GM19351 (cell line): ENCODE measurements at regions not wholly inside any gene's neighbourhood (a gene's known extent, or its start where the extent isn't known, plus 50 kb on each side); places are given as distances from the start of the nearest gene placed in this dataset.

Source experiments
- ATAC-seq: cut with Tn5 transposase; IDR thresholded peaks from one replicate; pipeline ENCODE4 v1.9.1; 2021; ENCODE audit warnings: mild to moderate bottlenecking, moderate library complexity; ENCODE audit not compliant: unreplicated experiment

GRCh38 chr5:52392321-52392720 is 395.4 kb upstream of the ITGA1 start:
- ATAC-seq, result no peak

- no peak for ATAC-seq
Measured at GRCh38 chr5:52409835-52410234, 377.9 kb upstream of the ITGA1 start.

DNA sequence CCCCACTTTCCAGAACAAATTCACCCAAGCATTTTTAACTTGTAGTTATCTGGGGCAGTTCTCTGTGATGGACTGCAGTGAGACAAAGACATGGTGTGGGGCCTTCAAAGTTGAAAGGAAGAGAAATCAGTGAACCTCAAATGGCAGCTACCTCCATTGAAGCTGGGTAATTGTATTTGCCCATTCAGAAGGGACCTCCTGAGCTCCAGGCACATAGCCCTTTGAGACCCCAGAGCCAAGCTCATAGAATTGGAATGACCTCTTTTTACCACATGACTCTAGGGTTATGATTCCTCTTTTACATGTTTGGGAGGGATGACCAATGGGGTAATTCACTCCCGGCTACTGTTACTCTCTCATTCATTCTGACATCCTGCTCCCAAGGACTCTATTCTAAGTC is 368.4 kb upstream of the ITGA1 start:
- ATAC-seq, result no peak

DNA sequence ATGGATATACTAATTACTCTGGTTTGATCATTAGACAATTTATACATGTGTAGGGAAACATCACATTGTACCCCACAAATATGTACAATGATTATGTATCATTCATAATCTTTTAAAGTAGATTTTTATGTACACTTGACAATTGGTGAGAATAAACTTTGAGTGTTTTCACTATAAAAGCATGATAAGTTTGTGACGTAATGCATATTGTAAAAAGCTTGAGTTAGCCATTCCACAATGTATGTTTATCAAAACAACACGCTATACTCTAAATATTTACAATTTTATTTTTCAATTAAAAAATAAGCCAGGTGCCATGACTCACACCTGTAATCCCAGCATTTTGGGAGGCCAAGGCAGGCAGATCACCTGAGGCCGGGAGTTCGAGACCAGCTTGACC is 360.1 kb upstream of the ITGA1 start:
- no peak for ATAC-seq

- ATAC-seq, result no peak
Measured at GRCh38 chr5:52428977-52429489, 358.7 kb upstream of the ITGA1 start.

DNA sequence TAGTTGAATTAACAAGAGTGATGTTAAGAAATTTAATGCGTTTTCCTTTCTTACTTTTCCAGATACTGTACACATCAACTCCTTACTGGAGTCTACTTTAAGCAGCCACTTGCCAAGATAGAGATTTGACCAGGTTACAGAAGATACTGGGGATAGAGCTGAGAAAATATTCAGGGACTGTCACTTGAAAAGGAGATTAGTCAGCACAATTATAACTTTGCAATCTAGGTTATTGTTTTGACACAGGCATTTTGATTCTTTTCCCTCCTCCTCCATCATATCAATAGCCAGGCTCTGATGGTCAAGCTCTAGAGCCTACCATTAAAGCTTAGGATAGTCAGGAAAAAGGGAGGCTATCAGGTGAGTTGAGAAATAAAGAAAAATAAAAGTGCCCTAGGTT is 345.9 kb upstream of the ITGA1 start:
- no peak for ATAC-seq

DNA sequence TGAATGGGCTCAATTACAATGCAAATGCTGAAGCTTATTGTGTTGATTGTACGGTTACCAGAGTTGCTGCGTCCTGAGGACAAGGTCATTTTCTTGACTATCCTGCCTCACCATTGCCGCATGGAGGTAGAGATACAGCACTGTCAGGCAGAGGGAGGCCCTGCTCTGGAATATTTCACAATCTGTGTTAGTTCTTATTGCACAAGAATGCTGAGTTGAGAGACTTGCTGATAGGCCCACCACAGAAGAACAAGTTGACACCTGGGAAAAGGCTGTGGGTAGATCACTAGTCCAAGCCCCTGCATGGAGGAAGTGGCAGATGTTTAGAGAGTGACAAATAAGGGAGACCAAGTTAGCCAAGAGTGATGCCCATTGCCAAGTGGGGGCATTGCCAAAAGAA is 344.5 kb upstream of the ITGA1 start:
- no peak for ATAC-seq

- ATAC-seq, result no peak
Measured at GRCh38 chr5:52448111-52448510, 339.6 kb upstream of the ITGA1 start.

DNA sequence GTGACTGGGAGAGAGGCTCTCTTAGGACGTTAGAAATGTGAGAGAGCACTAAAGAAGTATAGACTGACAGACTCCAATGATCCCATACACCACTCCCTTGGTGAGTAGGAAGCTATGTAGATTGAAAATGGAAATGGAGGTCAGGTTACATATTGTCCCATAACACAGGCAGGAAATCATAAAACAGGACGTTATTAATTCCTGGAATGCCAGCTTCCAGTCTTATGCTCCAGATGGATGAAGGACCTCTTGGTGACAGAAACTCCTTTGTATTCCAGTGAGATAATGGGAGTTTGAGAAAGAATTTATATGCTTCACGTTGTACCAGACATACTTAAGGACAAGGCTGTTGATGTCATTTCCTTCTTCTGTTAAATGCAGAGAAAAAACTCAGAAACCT is 338.2 kb upstream of the ITGA1 start:
- no peak for ATAC-seq

DNA sequence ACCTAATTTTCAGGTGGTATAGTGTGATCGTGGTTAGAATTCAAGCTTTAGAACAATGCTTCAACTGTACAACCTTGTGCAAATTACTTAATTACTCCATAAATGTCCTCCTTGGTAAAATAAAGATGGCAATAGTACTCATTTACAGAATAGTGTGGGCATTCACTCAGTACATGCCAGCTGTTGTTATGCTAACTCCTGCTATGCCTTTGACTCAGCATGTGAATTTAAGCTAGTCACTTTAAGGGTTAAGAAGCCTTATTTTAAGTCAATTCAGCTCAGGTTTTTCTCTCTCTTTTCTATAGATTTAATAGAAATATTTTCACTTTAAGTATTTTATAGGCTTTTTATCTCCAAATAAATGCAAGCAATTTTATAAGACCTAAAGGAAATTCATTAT is 335.6 kb upstream of the ITGA1 start:
- no peak for ATAC-seq

DNA sequence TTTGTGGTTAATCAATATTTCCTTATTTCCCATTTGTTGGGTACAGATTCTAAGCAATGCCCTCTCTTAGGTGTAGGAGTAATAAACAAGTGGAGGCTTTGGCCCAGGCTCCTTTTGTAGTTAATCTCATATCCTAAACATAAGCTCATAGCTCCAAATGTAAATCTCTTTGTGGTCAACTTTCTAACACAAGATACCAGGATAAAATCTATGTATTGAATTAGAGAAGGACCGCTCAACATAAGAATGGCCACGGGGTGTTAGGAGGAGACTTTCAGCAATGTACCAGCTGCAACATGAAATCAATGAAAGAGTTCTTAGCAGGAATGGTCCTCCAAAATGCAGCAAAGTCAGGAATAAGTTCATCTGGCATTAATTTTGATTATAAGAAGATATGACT is 334.5 kb upstream of the ITGA1 start:
- no peak for ATAC-seq

DNA sequence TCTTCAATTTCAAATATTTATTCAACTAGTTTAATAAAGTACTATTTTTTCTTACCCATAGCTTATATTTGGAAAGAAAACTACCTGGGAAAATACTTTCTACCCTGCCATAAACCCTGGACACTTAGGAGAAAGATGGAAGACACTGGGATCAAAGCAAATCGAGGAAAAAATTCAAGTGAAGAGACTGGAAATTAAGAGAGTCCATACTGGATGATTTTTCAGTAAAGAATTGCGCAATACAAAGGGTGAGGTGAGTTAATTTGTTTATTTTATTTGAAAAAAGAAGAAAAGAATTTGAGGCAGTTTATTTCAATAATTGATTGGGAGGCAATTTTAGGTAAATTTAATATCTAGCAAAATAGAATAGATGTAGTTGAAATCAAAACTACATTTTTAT is 331.8 kb upstream of the ITGA1 start:
- no peak for ATAC-seq

DNA sequence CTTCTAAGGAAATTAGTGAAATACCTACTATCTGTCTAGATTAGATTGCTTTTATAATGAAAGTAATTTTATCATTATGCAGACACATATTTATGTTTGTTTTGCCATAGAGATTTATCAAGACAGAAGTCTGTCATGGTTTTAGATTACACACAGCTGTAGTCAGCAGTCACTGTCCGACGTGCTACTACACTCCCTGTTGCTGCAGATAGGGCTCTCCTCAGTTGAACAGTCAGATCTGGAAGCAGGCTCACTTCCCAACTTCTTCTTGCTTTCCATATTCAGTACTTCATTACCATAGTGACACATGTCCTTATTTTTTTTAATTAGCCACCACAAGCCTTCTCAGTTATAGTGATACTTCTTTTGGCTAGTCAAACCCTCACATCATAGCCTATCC is 329.9 kb upstream of the ITGA1 start:
- no peak for ATAC-seq

DNA sequence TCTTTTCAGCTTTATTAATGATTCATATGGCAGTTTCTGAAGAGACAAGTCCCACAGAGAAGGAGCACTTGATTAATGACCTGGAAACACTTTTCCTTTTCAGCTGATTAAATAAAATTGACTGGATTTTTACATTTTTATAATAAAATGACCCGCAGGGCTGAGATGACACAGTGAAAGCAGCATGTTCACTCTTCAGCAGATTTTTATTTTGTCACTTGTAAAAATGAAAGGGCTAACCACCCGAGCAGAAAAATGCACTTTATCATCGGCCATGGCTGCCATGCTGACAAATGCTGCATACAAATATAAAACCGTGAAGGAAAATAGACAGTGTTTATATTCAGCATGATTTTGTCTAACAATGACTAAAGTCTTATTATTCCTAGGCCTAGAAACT is 321.6 kb upstream of the ITGA1 start:
- ATAC-seq, result no peak

- ATAC-seq, result no peak
Measured at GRCh38 chr5:52466749-52467520, 320.8 kb upstream of the ITGA1 start.

DNA sequence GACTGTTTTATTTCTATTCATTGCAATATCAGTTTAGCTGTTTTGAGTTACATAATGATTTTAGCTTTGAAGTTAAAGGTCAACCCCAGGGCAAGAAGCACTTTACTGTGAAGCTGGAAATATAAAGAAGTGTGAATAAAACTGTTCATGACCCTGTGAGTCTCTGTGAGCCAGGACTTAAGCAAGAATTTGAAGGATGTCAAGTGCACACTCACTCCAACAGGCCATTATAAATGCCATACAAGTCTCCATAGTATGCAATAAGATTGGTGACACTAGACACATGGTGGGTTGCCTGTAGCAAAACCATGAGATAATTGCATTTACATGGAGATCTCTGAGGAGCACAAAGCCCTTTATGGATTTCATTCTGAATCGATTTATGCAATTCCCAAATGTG is 318.7 kb upstream of the ITGA1 start:
- no peak for ATAC-seq

DNA sequence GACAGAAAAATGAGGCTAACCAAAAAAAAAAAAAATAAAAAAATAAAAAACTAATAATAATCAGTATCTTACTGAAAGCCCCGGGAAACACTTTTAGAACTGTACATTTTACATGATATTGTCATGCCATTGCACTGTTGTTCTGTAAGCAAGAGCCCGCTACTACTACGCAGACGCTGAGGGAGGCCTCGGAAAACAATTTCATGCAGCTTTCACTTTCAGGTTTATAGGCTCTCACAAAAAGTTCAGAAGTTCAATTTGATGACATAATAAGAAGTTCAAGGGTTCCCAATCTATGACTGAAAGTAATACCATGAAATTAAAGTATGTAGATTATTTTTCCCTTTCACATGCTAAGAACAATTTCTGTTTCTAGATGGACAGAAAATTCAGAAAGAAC is 318.3 kb upstream of the ITGA1 start:
- ATAC-seq, result peak; percentile 90

DNA sequence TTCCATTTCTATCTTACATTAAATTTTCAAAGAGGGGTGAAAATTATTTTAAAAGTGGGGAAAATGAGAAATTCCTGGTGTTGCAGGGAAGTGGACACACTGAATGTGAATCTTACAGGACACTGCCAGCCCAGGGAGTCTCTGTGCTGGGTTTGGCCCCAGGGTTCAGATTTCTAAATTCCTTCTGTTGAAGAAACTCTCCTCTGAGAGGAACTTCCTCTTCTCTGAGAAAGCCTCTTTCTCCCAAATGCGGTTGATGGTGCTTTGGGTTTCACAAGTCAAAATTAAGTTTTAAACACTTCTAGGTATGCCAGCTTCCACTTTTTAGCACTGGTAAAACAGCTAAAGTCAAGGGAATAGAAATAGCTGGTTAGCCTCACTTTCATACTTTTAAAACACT is 317.9 kb upstream of the ITGA1 start:
- ATAC-seq, result peak; percentile 25

DNA sequence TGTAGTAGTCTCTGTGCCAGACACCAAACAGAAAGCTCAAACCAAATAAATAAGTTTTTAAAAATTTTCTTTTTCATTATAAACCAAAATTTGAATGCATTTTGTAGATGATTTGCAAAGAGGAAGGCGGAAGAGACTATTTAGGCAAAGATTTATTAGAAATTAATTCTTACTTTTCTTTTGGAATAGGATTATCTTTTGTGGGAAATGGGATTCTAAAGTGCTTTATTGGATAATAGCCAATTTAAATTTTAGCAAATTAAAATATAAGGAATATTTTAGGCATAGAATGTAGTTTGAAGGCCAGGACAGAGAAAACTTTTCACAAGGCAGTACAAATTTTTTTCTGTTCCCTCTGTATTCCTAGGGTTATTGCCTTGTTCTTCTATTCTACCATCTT is 311.4 kb upstream of the ITGA1 start:
- no peak for ATAC-seq

DNA sequence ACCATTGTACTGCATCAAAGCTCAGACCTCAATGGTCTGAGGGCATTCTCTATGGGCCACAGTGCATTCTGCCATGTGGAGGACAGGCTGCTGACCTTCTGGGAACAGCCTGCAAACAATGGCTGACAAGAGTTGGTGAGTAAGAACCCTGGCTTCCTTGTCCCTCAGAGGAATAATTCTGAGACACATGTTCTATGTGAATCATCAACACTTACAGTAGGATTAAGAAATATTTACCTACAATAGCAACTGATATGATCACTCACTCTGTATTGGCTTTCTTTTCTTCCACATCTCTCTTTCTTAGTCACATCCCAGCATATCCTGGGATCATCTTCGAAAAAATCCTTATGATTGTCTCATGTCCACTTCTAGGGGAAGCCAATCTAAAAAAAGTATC is 306.5 kb upstream of the ITGA1 start:
- no peak for ATAC-seq

DNA sequence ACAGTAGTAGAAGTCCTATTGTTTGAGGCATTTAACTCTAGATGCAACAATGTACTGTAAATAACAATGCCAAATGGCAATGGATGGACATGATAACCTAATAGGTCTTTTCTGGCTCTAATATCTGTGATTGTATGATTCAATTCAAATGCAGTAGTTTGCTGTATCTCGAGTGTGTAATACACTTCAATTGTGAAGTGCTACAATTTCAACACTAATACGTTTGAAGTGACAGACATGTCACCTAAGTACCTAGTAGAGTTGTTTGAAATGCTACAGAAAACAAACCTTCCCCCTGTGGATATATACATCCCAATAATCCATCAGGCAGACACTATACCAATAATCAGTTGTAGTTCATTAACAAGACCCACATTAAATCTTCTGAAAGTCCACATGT is 305.9 kb upstream of the ITGA1 start:
- no peak for ATAC-seq

DNA sequence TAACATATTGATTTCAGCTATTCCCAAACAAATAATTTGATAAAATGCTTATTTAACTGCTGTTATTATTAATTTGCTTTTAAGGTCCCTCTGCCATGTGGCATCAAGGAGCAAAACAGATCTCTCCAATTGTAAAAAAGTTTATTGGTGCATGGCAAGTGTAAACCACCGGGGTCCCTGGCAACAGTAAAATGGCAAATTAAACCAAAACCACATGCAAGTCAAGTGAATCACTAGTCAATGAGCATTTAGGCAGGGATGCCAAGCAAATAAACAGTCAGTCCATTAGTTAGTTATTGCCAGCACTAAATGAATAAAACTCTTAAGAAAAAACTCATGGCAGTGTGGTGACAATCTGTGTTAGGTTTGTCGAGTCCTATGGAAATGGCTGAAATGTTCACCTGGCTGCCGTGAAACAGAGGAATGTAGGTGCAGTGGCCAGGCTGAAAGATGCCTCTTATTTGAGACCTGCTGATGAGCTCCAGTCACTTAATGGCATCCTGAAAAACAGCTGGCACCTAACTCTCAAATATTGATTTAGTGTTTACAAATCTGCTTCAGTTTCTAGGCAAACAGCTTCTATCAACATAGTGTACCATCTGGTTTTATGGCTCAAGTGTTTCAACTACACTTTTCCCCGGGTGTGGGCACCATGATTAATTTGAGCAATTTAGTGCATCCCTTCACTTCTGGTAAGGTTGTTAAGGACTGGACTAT is 296.5 kb upstream of the ITGA1 start:
- ATAC-seq, result no peak
